Heart right ventricle (tissue), 16 donors: ENCODE measurements at regions not wholly inside any gene's neighbourhood (a gene's known extent, or its start where the extent isn't known, plus 50 kb on each side); places are given as distances from the start of the nearest gene placed in this dataset.

ENCODE experiments used
- ATAC-seq, 8 donors: fragments of 200-7000 bp; cut with Tn5 transposase; one replicate each; pipeline ENCODE4 v1.9.1; 2020; ENCODE audit warnings: mild to moderate bottlenecking in 8 of 8, moderate library complexity in 8 of 8, moderate number of reproducible peaks in 1 of 8
- DNase-seq, 2 donors: peaks; one replicate each; pipeline ENCODE4 v3.0.0-alpha.2; 2020
- H3K27ac ChIP-seq, 10 donors: fragments of 200-600 bp; sonication (generic) in 2 of 10; one replicate each; pipeline versions ENCODE4 v1.5.0 to v1.8.0; 2020 to 2022; ENCODE audit warnings: mild to moderate bottlenecking in 3 of 10
- H3K27me3 ChIP-seq, 7 donors: fragments of 200-600 bp; one replicate each; pipeline ENCODE4 v1.8.0; 2021 to 2022; ENCODE audit warnings: mild to moderate bottlenecking in 2 of 7
- H3K36me3 ChIP-seq, 9 donors: fragments of 200-600 bp; sonication (generic) in 1 of 9; one replicate each; pipeline versions ENCODE4 v1.5.0 to v1.8.0; 2020 to 2022; ENCODE audit warnings: mild to moderate bottlenecking in 2 of 9
- H3K4me1 ChIP-seq, 9 donors: fragments of 200-600 bp; sonication (generic) in 1 of 9; one replicate each; pipeline versions ENCODE4 v1.5.0 to v1.8.0; 2020 to 2022; ENCODE audit warnings: mild to moderate bottlenecking in 4 of 9
- H3K4me3 ChIP-seq, 10 donors: fragments of 200-600 bp; sonication (generic) in 2 of 10; one replicate each; pipeline versions ENCODE4 v1.5.0 to v1.8.0; 2020 to 2022; ENCODE audit warnings: mild to moderate bottlenecking in 7 of 10, moderate library complexity in 2 of 10
- H3K9me3 ChIP-seq, 11 donors: fragments of 200-600 bp in 10 of 11; sonication (generic) in 2 of 11; one replicate each; pipeline versions ENCODE4 v1.5.0 to v1.8.0; 2013 to 2022; ENCODE audit warnings: mild to moderate bottlenecking in 2 of 11, control low read depth in 1 of 11, moderate library complexity in 1 of 11
- WGBS, 2 donors: extraction: QIAGEN DNeasy Blood & Tissue Kit; methylation state at CpG; one replicate each; pipeline ENCODE4 v1.1.7; 2013; ENCODE audit warnings: inconsistent platforms in 1 of 2; 5-methylcytosine and 5-hydroxymethylcytosine counted together
- intact Hi-C, 10 donors: fragments of 100-400 bp; cut with DNase I; formaldehyde crosslinking; loops; one replicate each; pipeline versions ENCODE4 v1.11.1 to v1.14.2; 2022
- TF ChIP-seq, protein P1 (sequence below), 9 donors: fragments of 200-600 bp; sonication (generic) in 2 of 9; IDR thresholded peaks; one replicate each; pipeline versions ENCODE4 v1.5.0 to v1.8.0; 2021 to 2022; ENCODE audit warnings: antibody characterized with exemption in 9 of 9, mild to moderate bottlenecking in 5 of 9, moderate library complexity in 1 of 9
- donor health status: Arrhythmogenic right ventricular cardiomyopathy.
- donor health status: ischemic (EF 13 %, LVEDD 7.1; RV severe dilation, severe dysfunction).
- donor health status: healthy with polysubstance abuse.
- donor health status: DM: no; HTN: yes; CAD: no.
- donor health status: DM: no; HTN: no; CAD: no.
- donor health status: ischemic (EF 25% LVEDD 6.9; RV normal size, moderate dysfunction).
- donor health status: ischemic (EF 25% LVEDD 5.7; RV mildly dilated, moderate dysfunction).
- donor health status: healthy.
- donor health status: DM: yes; HTN: yes; CAD: no.
- donor health status: Ischemic cardiomyopathy.
- donor health status: ischemic (EF 35%, LVEDD 5.7; RV mildly dilated, moderate dysfunction).
- donor health status: nonischemic (EF 11% LVEDD 7.7; RV severe dilation, severe dysfunction).
- donor health status: DM: yes; HTN: yes; CAD: no.
- donor health status: PGD.
- donor health status: ischemic (EF 29% LVEDD 5.4; RV normal size, mild dysfunction).
- donor health status: nonischemic (EF 23%, LVEDD 6.1; RV moderate dilation, normal function).

GRCh38 chr2:21754164-21754788 lies 630.5 kb downstream of the TDRD15 start:
- Histone ChIP-seq H3K36me3 (no peaks in the 10 kb centered on the region), H3K27ac (peak overlapping the region in 8 of 10 donors; percentile 16 to 67 (median 52)), H3K4me1 (peaks cover 0 to 10% (median 0%) of the 10 kb centered on the region in 9 donors), H3K9me3 (peaks cover 0 to 2% (median 0%) of the 10 kb centered on the region in 11 donors), H3K27me3 (no peaks in the 10 kb centered on the region), H3K4me3 (no peak overlapping the region)
- intact Hi-C loops, result no loop called here
- DNase-seq (peak in 1 of 2 donors; percentile 3), ATAC-seq (peak in 7 of 8 donors; percentile 23 to 80 (median 68))
- TF ChIP-seq, protein P1, sequence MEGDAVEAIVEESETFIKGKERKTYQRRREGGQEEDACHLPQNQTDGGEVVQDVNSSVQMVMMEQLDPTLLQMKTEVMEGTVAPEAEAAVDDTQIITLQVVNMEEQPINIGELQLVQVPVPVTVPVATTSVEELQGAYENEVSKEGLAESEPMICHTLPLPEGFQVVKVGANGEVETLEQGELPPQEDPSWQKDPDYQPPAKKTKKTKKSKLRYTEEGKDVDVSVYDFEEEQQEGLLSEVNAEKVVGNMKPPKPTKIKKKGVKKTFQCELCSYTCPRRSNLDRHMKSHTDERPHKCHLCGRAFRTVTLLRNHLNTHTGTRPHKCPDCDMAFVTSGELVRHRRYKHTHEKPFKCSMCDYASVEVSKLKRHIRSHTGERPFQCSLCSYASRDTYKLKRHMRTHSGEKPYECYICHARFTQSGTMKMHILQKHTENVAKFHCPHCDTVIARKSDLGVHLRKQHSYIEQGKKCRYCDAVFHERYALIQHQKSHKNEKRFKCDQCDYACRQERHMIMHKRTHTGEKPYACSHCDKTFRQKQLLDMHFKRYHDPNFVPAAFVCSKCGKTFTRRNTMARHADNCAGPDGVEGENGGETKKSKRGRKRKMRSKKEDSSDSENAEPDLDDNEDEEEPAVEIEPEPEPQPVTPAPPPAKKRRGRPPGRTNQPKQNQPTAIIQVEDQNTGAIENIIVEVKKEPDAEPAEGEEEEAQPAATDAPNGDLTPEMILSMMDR (IDR thresholded peaks at IDR 0.05), result peak in 8 of 9 donors; percentile 8 to 51 (median 42)
- 27 to 30% methylated on average over 5 of the region's 5 CpGs for WGBS, 2 donors

- DNase-seq (peak; percentile 11 to 47), ATAC-seq (peak; percentile 59 to 98 (median 90))
- intact Hi-C loops, result loop anchor here in 2 of 10 donors (1.0 to 5.0 kb wide), 2 partner anchors 46 to 48 kb away; no protein-coding TSS in a partner anchor
- Histone ChIP-seq H3K4me1 (peaks cover 0 to 10% (median 0%) of the 10 kb centered on the region in 9 donors), H3K27me3 (no peaks in the 10 kb centered on the region), H3K9me3 (peaks cover 0 to 7% (median 0%) of the 10 kb centered on the region in 11 donors), H3K27ac (peak overlapping the region in 7 of 10 donors; percentile 17 to 69 (median 55)), H3K4me3 (no peak overlapping the region), H3K36me3 (no peaks in the 10 kb centered on the region)
- 31 to 45% methylated on average over 11 of the region's 11 CpGs for WGBS, 2 donors
- TF ChIP-seq, protein P1 (IDR thresholded peaks at IDR 0.05), result no peak
Measured at GRCh38 chr2:21757805-21758430, 634.1 kb downstream of the TDRD15 start.

- ATAC-seq (no peak), DNase-seq (no peak)
- no peak overlapping the region for H3K4me3 ChIP-seq
- H3K9me3 ChIP-seq, result peaks cover 0 to 8% (median 0%) of the 10 kb centered on the region in 11 donors
- TF ChIP-seq, protein P1 (IDR thresholded peaks at IDR 0.05), result no peak
- intact Hi-C loops, result loop anchor here in 1 of 10 donors (5.0 kb wide), 1 partner anchor 48 kb away; no protein-coding TSS in a partner anchor
- no peak overlapping the region for H3K27ac ChIP-seq
- no peaks in the 10 kb centered on the region for H3K36me3 ChIP-seq
- H3K27me3 ChIP-seq, result no peaks in the 10 kb centered on the region
- H3K4me1 ChIP-seq, result peaks cover 0 to 3% (median 0%) of the 10 kb centered on the region in 9 donors
Measured at GRCh38 chr2:21759819-21760218, 636.1 kb downstream of the TDRD15 start.

DNA sequence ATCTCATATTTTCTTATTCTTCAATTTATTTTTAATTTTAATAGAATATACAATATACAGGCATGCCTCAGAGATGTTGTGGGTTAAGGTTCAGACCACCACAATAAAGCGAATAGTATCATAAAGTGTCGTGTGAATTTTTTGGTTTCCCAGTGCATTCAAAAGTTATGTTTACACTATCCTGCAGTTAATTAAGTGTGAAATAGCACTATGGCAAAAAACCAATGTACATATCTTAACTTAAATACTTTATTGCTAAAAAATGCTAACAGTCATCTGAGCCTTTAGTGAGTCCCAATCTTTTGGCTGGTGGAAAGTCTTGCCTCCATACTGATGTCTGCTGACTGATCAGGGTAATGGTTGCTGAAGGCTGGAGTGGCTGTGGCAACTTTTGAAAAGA lies 637.6 kb downstream of the TDRD15 start:
- H3K27me3 ChIP-seq, result no peaks in the 10 kb centered on the region
- intact Hi-C loops, result no loop called here
- DNase-seq (no peak), ATAC-seq (no peak)
- H3K4me3 ChIP-seq, result no peak overlapping the region
- 86 to 92% methylated on average over 2 of the region's 2 CpGs for WGBS, 2 donors
- no peaks in the 10 kb centered on the region for H3K36me3 ChIP-seq
- no peaks in the 10 kb centered on the region for H3K4me1 ChIP-seq
- H3K27ac ChIP-seq, result no peak overlapping the region
- TF ChIP-seq, protein P1 (IDR thresholded peaks at IDR 0.05), result no peak
- peaks cover 0 to 8% (median 0%) of the 10 kb centered on the region in 11 donors for H3K9me3 ChIP-seq
